Sigmoid colon (tissue), 6 donors: ENCODE measurements at regions not wholly inside any gene's neighbourhood (a gene's known extent, or its start where the extent isn't known, plus 50 kb on each side); places are given as distances from the start of the nearest gene placed in this dataset.
"Not testable (repeated sequence)": the region's sequence is repeated elsewhere in the genome, so short reads cannot be mapped to it uniquely, and the experiment has no call there.

Experiments
- DNase-seq: peaks from one replicate; pipeline ENCODE4 v3.0.0-alpha.2; 2019
- H3K27ac ChIP-seq, 4 donors: fragments of 200-600 bp; sonication (generic); one replicate each; pipeline ENCODE4 v1.5.1; 2016 to 2019; ENCODE audit warnings: mild to moderate bottlenecking in 1 of 4
- H3K27me3 ChIP-seq, 3 donors: fragments of 200-600 bp; sonication (generic); one replicate each; pipeline ENCODE4 v1.5.1; 2019; ENCODE audit warnings: mild to moderate bottlenecking in 1 of 3
- H3K36me3 ChIP-seq, 4 donors: fragments of 200-600 bp; sonication (generic); one replicate each; pipeline ENCODE4 v1.5.1; 2016 to 2019
- H3K4me1 ChIP-seq, 4 donors: fragments of 200-600 bp; sonication (generic); one replicate each; pipeline ENCODE4 v1.5.1; 2017 to 2019
- H3K4me3 ChIP-seq, 4 donors: fragments of 200-600 bp; sonication (generic); one replicate each; pipeline ENCODE4 v1.5.1; 2017 to 2019; ENCODE audit warnings: mild to moderate bottlenecking in 2 of 4, moderate library complexity in 1 of 4
- H3K9me3 ChIP-seq, 4 donors: fragments of 200-600 bp in 3 of 4; sonication (generic) in 3 of 4; one replicate each; pipeline versions ENCODE4 v1.5.1 to v1.6.1; 2013 to 2019
- CTCF ChIP-seq, 4 experiments: fragments of 450-650 bp in 3 of 4; fragments of 200-600 bp in 1 of 4; IDR thresholded peaks; one replicate each; pipeline ENCODE4 v1.5.1; 2016 to 2019; ENCODE audit warnings: antibody characterized with exemption in 4 of 4, mild to moderate bottlenecking in 3 of 4, moderate library complexity in 2 of 4
- EP300 ChIP-seq, 4 donors: sonication (generic); formaldehyde crosslinking; IDR thresholded peaks; one replicate each; pipeline ENCODE4 v1.6.1; 2017; ENCODE audit warnings: antibody characterized with exemption in 4 of 4
- POLR2A ChIP-seq, 2 donors: fragments of 450-650 bp; IDR thresholded peaks; one replicate each; pipeline ENCODE4 v1.6.1; 2016; ENCODE audit warnings: antibody characterized with exemption in 2 of 2, mild to moderate bottlenecking in 2 of 2, moderate library complexity in 2 of 2
- POLR2AphosphoS5 ChIP-seq, 4 donors: sonication (generic); formaldehyde crosslinking; IDR thresholded peaks; one replicate each; pipeline ENCODE4 v1.6.1; 2017; ENCODE audit warnings: antibody characterized with exemption in 4 of 4
- WGBS, 2 donors: extraction: QIAGEN DNeasy Blood & Tissue Kit; methylation state at CpG; one replicate each; pipeline ENCODE4 v1.1.7; 2013; 5-methylcytosine and 5-hydroxymethylcytosine counted together
- intact Hi-C: fragments of 100-400 bp; cut with DNase I; formaldehyde crosslinking; loops from one replicate; pipeline ENCODE4 v1.15.1; 2023
- donor health status: healthy with polysubstance abuse.
- donor health status: healthy.

DNA sequence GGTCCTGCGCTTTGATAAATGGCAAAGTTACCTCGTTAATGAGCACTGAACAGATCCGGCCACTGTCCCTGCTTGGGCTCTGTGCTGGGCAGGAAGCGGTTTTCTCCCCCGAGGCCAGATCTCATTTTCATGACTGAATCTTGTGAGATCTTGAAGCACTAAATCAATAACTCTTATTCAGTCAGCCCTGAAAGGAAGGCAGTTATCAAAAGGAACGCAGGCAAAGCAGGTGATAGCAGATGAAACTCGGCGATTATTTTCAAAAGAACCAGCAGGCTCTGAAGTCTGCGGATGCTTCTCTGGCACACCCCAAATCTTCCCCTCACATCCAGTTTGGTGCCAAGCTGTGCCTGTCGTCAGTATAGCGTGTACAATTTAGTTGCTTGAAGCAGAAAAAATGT is 228.7 kb downstream of the BAMBI start:
- DNase-seq: no peak
- H3K4me3 ChIP-seq: no peak overlapping the region
- H3K27me3 ChIP-seq: no peaks in the 10 kb centered on the region
- WGBS, 2 donors: 87 to 91% methylated on average over 11 of the region's 11 CpGs
- no peak for TF ChIP-seq EP300 (IDR thresholded peaks at IDR 0.05)
- H3K4me1 ChIP-seq: peaks cover 0 to 11% (median 8%) of the 10 kb centered on the region in 4 donors
- no peaks in the 10 kb centered on the region for H3K9me3 ChIP-seq
- intact Hi-C loops: no loop called here
- H3K27ac ChIP-seq: no peak overlapping the region
- H3K36me3 ChIP-seq: no peaks in the 10 kb centered on the region

DNA sequence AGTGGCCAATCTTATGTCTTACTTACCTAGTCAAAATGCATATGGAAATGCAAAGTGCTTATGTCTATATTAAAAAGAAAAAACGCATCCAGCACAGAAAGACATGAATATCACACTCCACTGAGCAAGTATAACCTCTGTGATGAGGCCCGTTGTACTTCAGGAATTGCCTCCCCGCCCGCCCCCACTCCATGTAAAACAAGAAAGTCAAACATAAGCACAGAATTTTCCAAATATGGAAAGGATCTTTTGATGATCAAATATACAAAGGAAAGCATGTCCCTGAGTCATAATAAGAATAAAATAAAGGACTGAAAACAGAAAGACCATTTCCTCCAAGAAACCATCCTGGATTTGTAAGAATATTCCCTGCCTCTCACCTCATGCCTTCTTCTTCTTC is 229.1 kb downstream of the BAMBI start:
- no peaks in the 10 kb centered on the region for H3K9me3 ChIP-seq
- H3K4me3 ChIP-seq: no peak overlapping the region
- H3K4me1 ChIP-seq: peaks cover 0 to 13% (median 12%) of the 10 kb centered on the region in 4 donors
- no peak overlapping the region for H3K27ac ChIP-seq
- intact Hi-C loops: no loop called here
- no peak for DNase-seq
- WGBS, 2 donors: 63 to 78% methylated on average over 4 of the region's 4 CpGs
- H3K36me3 ChIP-seq: no peaks in the 10 kb centered on the region
- H3K27me3 ChIP-seq: no peaks in the 10 kb centered on the region
- TF ChIP-seq POLR2A (IDR thresholded peaks at IDR 0.05) (no peak), POLR2AphosphoS5 (IDR thresholded peaks at IDR 0.05) (no peak), CTCF (IDR thresholded peaks at IDR 0.05) (no peak), EP300 (IDR thresholded peaks at IDR 0.05) (no peak)

GRCh38 chr10:28906934-28907333 is 229.6 kb downstream of the BAMBI start:
- DNase-seq: no peak
- intact Hi-C loops: no loop called here
- WGBS, 2 donors: 91 to 94% methylated on average over 3 of the region's 3 CpGs

GRCh38 chr10:28909875-28910274 is 232.6 kb downstream of the BAMBI start:
- Histone ChIP-seq H3K27ac (peak overlapping the region in 2 of 4 donors; percentile 42 to 63), H3K9me3 (no peaks in the 10 kb centered on the region), H3K4me1 (peaks cover 0 to 14% (median 12%) of the 10 kb centered on the region in 4 donors), H3K4me3 (no peak overlapping the region), H3K27me3 (no peaks in the 10 kb centered on the region), H3K36me3 (no peaks in the 10 kb centered on the region)
- TF ChIP-seq POLR2AphosphoS5 (IDR thresholded peaks at IDR 0.05) (no peak), POLR2A (IDR thresholded peaks at IDR 0.05) (no peak), EP300 (IDR thresholded peaks at IDR 0.05) (no peak), CTCF (IDR thresholded peaks at IDR 0.05) (no peak)
- intact Hi-C loops: no loop called here
- DNase-seq: no peak
- 86 to 89% methylated on average over 5 of the region's 5 CpGs for WGBS, 2 donors

More at GRCh38 chr10:28906934-28907333, 229.6 kb downstream of the BAMBI start:
- peaks cover 0 to 14% (median 12%) of the 10 kb centered on the region in 4 donors for H3K4me1 ChIP-seq
- H3K27ac ChIP-seq: no peak overlapping the region
- H3K36me3 ChIP-seq: no peaks in the 10 kb centered on the region
- H3K27me3 ChIP-seq: no peaks in the 10 kb centered on the region
- no peaks in the 10 kb centered on the region for H3K9me3 ChIP-seq
- TF ChIP-seq EP300 (IDR thresholded peaks at IDR 0.05) (no peak), POLR2AphosphoS5 (IDR thresholded peaks at IDR 0.05) (no peak), CTCF (IDR thresholded peaks at IDR 0.05) (no peak), POLR2A (IDR thresholded peaks at IDR 0.05) (no peak)
- no peak overlapping the region for H3K4me3 ChIP-seq

DNA sequence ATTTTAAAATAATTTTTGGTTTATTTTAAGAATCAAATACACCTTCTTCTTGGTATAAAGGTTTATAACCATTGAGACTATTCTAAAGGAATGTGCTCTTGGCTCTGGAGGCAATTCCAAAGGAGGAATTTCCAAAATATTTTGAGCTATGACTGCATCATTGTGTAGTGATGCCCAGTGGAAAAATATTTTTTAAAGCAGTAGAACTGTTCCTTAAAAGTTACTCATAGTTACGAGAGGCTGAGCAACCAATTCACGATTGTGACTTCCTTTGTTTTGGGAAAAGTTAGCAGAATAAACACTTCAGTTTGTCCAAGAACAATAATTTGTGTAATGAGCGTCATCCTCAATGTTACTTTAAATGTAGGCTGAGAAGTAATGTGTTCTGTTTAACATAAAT is 233.6 kb downstream of the BAMBI start:
- no peaks in the 10 kb centered on the region for H3K36me3 ChIP-seq
- H3K4me3 ChIP-seq: no peak overlapping the region
- no peak for DNase-seq
- no peaks in the 10 kb centered on the region for H3K9me3 ChIP-seq
- H3K4me1 ChIP-seq: peaks cover 0 to 14% (median 12%) of the 10 kb centered on the region in 4 donors
- intact Hi-C loops: no loop called here
- TF ChIP-seq EP300 (IDR thresholded peaks at IDR 0.05) (no peak), POLR2A (IDR thresholded peaks at IDR 0.05) (no peak), CTCF (IDR thresholded peaks at IDR 0.05) (no peak), POLR2AphosphoS5 (IDR thresholded peaks at IDR 0.05) (no peak)
- H3K27me3 ChIP-seq: no peaks in the 10 kb centered on the region
- 68 to 69% methylated on average over 3 of the region's 3 CpGs for WGBS, 2 donors
- H3K27ac ChIP-seq: peak overlapping the region in 3 of 4 donors; percentile 12 to 63 (median 42)

GRCh38 chr10:28911511-28911910 is 234.2 kb downstream of the BAMBI start:
- DNase-seq, H3K4me3 ChIP-seq, H3K36me3 ChIP-seq, H3K27me3 ChIP-seq, H3K9me3 ChIP-seq, intact Hi-C loops: not testable (repeated sequence)
- peaks cover 0 to 14% (median 12%) of the 10 kb centered on the region in 4 donors for H3K4me1 ChIP-seq
- H3K27ac ChIP-seq: peak overlapping the region in 2 of 4 donors; percentile 42 to 63
- 80 to 87% methylated on average over 8 of the region's 8 CpGs for WGBS, 2 donors
